HG03571 (cell line): ENCODE measurements at regions not wholly inside any gene's neighbourhood (a gene's known extent, or its start where the extent isn't known, plus 50 kb on each side); places are given as distances from the start of the nearest gene placed in this dataset.

ENCODE experiments used
- ATAC-seq: cut with Tn5 transposase; IDR thresholded peaks from one replicate; pipeline ENCODE4 v1.9.1; 2021; ENCODE audit not compliant: unreplicated experiment

GRCh38 chr14:46306267-46306666, 345.3 kb downstream of the RPL10L start:
- ATAC-seq, result no peak

- ATAC-seq, result no peak
These were observed 350.8 kb downstream of the RPL10L start for GRCh38 chr14:46300765-46301164.

- ATAC-seq, result no peak
These were observed 360.9 kb downstream of the RPL10L start for GRCh38 chr14:46290706-46291105.

DNA sequence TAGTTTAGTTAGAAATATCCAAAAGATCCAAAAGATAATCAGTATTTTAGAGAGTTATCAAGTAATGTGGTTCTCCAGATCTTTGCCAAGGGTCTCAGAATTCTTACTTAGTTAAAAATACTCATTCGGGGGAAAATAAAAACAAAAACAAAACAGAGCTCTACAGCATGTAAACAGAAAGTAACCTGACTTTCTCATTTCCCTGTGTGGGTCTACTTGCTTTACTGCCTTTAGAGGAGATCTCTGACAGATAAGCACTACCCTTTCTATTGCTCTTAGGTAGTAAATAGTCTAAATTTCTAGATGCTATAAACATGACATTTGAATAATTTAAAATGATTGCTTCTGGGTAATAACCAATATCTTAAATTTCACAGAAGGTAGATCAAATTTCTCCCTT, 371.8 kb downstream of the RPL10L start:
- no peak for ATAC-seq

DNA sequence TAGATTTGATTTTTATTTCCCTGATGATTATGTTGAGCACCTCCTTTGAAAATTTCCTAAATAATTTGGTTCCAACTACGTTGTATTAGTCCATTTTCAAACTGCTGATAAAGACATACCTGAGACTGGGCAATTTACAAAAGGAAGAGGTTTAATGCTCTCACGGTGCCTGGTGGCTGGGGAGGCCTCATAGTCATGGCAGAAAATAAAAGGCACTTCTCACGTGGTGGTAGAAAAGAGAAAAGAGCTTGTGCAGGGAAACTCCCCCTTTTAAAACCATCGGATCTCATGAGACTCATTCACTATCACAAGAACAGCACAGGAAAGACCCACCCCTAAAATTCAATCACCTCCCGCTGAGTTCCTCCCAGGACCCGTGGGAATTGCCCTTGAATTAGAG, 372.3 kb downstream of the RPL10L start:
- ATAC-seq, result no peak

DNA sequence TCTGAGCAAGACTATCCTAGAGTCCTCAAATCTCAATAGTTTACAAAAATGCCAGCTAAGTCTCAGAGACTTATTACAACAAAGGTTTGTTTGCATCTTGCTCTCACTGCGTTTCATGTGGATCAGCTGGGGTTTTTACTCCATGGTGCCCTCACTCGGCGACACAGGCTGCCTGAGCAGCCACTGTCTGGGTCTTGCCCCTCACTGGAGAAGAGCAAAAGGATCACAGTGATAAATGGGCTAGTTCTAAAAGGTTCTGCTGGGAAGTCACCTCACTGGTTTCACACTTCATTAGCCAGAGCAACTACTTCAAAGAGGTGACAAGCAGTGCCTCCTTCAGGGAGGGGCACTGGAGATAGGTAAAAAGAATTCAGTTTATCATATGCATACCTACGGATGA, 392.0 kb downstream of the RPL10L start:
- ATAC-seq, result no peak

GRCh38 chr14:46256381-46256780, 395.2 kb downstream of the RPL10L start:
- ATAC-seq, result no peak

- ATAC-seq, result no peak
These were observed 401.4 kb downstream of the RPL10L start for GRCh38 chr14:46250113-46250703.

- ATAC-seq, result no peak
These were observed 403.5 kb downstream of the RPL10L start for GRCh38 chr14:46248001-46248630.

DNA sequence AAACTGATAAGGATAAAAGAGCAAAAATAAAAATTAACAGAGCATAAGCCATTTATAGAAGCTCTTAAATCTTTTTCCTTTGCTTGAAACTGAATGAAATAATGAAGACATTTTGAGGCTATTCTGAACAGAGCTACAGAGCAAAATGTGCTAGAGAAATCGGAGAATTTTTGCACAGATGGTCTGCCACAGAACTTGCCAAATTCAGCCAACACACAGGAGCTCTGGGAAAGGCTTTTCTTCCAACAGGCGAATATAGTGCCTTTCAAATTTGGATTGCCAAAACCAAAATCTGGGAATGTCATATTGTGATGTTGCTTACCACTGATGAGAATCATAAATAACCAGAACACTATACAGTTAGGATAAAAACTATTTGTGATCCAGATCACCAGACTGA, 406.3 kb downstream of the RPL10L start:
- no peak for ATAC-seq

- no peak for ATAC-seq
These were observed 417.8 kb downstream of the RPL10L start for GRCh38 chr14:46233786-46234185.

DNA sequence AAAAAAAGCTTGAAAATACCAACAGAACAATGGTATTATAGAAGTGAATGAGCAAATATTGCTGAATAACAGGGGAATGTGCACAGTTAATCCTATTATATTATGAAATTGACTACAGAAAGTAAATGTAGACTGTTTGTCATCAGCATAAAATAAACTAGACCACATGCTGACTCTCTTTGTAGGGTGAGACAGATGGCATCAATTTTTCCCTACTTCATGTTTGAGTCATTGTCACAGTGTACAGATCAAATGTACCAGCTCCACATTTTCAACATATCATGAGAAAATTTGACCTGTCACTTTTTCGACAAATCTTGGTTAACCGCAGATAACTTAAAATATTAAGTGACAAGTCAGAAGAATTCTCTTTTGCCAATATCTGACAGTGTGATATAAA, 421.0 kb downstream of the RPL10L start:
- no peak for ATAC-seq

GRCh38 chr14:46215801-46216200, 435.8 kb downstream of the RPL10L start:
- no peak for ATAC-seq

- ATAC-seq, result no peak
These were observed 452.9 kb downstream of the RPL10L start for GRCh38 chr14:46198676-46199075.

DNA sequence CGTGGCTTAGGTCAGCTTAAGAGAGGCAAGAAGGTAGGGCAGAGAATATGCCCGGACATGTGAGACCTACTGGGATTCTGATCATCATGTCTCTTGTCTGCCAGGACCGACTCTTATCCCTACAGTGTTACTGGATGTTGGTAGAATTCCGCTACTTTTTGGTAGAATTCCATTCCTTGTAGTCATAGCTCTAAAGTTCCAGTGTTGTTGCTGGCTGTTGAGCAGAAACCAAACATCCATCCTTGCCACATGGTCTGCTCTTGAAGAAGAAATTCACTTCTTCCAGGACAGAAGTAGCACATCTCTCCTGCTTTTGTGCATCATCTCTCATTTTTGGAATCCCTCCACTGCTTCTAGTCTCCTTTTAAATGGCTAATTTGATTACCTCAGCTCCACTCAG, 453.7 kb downstream of the RPL10L start:
- no peak for ATAC-seq
